Ovary (tissue), 7 donors: ENCODE measurements at regions not wholly inside any gene's neighbourhood (a gene's known extent, or its start where the extent isn't known, plus 50 kb on each side); places are given as distances from the start of the nearest gene placed in this dataset.
"Not testable (repeated sequence)": the region's sequence is repeated elsewhere in the genome, so short reads cannot be mapped to it uniquely, and the experiment has no call there.

Experiments
- DNase-seq, 5 donors: peaks; one replicate each; pipeline ENCODE4 v3.0.0-alpha.2; 2019 to 2020
- H3K27ac ChIP-seq, 2 donors: fragments of 200-600 bp; one replicate each; pipeline versions ENCODE4 v1.5.1 to v1.8.0; 2019 to 2022
- H3K27me3 ChIP-seq: fragments of 200-600 bp; one replicate; pipeline ENCODE4 v1.8.0; 2022
- H3K36me3 ChIP-seq: fragments of 200-600 bp; sonication (generic); one replicate; pipeline ENCODE4 v1.5.1; 2019
- H3K4me1 ChIP-seq: one replicate; pipeline ENCODE4 v1.8.1; 2013; ENCODE audit warnings: mild to moderate bottlenecking, moderate library complexity; ENCODE audit not compliant: insufficient read depth
- H3K4me3 ChIP-seq: fragments of 200-600 bp; sonication (generic); one replicate; pipeline ENCODE4 v1.5.1; 2017
- H3K9me3 ChIP-seq, 2 donors: fragments of 200-600 bp in 1 of 2; sonication (generic) in 1 of 2; one replicate each; pipeline versions ENCODE4 v1.5.1 to v1.8.1; 2013 to 2019; ENCODE audit warnings: mild to moderate bottlenecking in 1 of 2, moderate library complexity in 1 of 2
- EP300 ChIP-seq: sonication (generic); formaldehyde crosslinking; IDR thresholded peaks from one replicate; pipeline ENCODE4 v1.6.1; 2017; ENCODE audit warnings: antibody characterized with exemption
- POLR2A ChIP-seq: fragments of 450-650 bp; IDR thresholded peaks from one replicate; pipeline ENCODE4 v1.6.1; 2017; ENCODE audit warnings: antibody characterized with exemption, mild to moderate bottlenecking, moderate library complexity
- WGBS, 3 donors: extraction: QIAGEN DNeasy Blood & Tissue Kit in 1 of 3; methylation state at CpG; one replicate each; pipeline versions ENCODE4 v1.1.5 to v1.1.7; 2013 to 2017; 5-methylcytosine and 5-hydroxymethylcytosine counted together
- intact Hi-C, 4 donors: fragments of 100-400 bp; cut with DNase I; formaldehyde crosslinking; loops; one replicate each; pipeline versions ENCODE4 v1.11.0 to v1.15.1; 2022 to 2023
- TF ChIP-seq, protein P1 (sequence below), 3 donors: fragments of 450-650 bp in 2 of 3; fragments of 200-600 bp in 1 of 3; IDR thresholded peaks; one replicate each; pipeline versions ENCODE4 v1.5.1 to v1.8.0; 2016 to 2022; ENCODE audit warnings: antibody characterized with exemption in 3 of 3, mild to moderate bottlenecking in 1 of 3
- donor health status: DM: no; HTN: no; CAD: no; lungs with moderate emphysema.
- donor health status: DM: no; HTN: no; CAD: no.
- donor health status: Bipolar disorder and iron deficiency.
- donor health status: DM: no; HTN: no; CAD: no.
- donor health status: DM: yes; HTN: yes; CAD: no.

DNA sequence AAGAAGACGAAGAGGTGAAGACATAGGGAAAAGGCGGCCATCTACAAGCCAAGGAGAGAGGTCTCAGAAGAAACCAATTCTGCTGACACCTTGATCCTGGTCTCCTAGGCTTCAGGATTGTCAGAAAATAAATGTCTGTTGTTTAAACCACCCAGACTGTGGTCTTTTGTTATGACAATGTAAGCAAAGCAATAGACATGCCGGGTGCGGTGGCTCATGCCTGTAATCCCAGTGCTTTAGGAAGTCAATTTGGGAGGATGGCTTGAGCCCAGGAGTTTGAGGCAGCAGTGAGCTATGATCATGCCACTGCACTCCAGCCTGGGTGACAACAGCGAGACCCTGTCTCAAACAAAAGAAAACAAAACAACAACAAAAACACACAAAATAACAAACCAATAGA lies 64.4 kb downstream of the HAPSTR1 start:
- Histone ChIP-seq H3K36me3 (no peaks in the 10 kb centered on the region), H3K27ac (no peak overlapping the region), H3K9me3 (no peaks in the 10 kb centered on the region), H3K4me1 (no peaks in the 10 kb centered on the region), H3K4me3 (no peak overlapping the region), H3K27me3 (no peaks in the 10 kb centered on the region)
- 76 to 85% (median 80%) methylated on average over 5 of the region's 5 CpGs for WGBS, 3 donors
- TF ChIP-seq POLR2A (no peak), EP300 (no peak)
- TF ChIP-seq, protein P1, sequence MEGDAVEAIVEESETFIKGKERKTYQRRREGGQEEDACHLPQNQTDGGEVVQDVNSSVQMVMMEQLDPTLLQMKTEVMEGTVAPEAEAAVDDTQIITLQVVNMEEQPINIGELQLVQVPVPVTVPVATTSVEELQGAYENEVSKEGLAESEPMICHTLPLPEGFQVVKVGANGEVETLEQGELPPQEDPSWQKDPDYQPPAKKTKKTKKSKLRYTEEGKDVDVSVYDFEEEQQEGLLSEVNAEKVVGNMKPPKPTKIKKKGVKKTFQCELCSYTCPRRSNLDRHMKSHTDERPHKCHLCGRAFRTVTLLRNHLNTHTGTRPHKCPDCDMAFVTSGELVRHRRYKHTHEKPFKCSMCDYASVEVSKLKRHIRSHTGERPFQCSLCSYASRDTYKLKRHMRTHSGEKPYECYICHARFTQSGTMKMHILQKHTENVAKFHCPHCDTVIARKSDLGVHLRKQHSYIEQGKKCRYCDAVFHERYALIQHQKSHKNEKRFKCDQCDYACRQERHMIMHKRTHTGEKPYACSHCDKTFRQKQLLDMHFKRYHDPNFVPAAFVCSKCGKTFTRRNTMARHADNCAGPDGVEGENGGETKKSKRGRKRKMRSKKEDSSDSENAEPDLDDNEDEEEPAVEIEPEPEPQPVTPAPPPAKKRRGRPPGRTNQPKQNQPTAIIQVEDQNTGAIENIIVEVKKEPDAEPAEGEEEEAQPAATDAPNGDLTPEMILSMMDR (IDR thresholded peaks at IDR 0.05) = no peak
- intact Hi-C loops = no loop called here
- no peak for DNase-seq

DNA sequence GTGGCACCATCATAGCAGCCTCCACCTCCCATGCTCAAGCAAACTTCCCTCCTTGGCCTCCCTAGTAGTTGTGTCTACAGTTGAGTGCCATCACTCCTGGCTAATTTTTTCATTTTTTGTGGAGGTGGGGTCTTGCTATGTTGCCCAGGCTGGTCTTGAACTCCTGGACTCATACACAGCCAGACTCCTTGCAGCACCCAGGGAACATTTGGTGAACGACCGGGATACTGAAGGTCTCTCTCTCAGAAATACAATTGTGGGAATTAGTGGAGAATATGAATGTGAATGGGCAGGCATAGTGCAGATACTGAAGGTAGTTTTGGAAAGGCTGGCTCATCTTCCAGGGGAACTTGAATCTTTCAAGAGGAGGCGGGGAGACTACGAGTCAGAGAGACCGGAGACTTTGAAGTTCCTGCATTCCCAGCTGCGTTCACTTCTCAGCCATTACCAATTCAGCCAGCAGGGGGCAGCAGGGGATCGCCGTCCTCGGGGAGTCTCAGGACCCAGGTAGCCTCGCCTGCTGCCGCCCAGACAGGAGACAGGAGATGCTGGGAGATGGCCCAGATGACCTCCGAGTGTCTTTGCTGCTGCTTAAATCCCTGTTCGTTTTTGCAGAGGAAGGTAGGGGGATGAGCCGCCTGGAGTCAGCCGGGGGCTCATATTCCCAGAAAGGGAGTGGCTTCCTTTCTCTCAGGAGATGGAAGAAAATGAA lies 68.6 kb downstream of the HAPSTR1 start:
- Histone ChIP-seq H3K4me3 (no peak overlapping the region), H3K27me3 (no peaks in the 10 kb centered on the region), H3K9me3 (no peaks in the 10 kb centered on the region), H3K4me1 (no peaks in the 10 kb centered on the region), H3K36me3 (no peaks in the 10 kb centered on the region), H3K27ac (no peak overlapping the region)
- 10 to 12% (median 11%) methylated on average over 15 of the region's 15 CpGs for WGBS, 3 donors
- DNase-seq = peak in 3 of 5 donors; percentile 28 to 45 (median 43)
- TF ChIP-seq, protein P1 (IDR thresholded peaks at IDR 0.05) = no peak
- no peak for TF ChIP-seq POLR2A
- TF ChIP-seq EP300 = no peak
- intact Hi-C loops = no loop called here

DNA sequence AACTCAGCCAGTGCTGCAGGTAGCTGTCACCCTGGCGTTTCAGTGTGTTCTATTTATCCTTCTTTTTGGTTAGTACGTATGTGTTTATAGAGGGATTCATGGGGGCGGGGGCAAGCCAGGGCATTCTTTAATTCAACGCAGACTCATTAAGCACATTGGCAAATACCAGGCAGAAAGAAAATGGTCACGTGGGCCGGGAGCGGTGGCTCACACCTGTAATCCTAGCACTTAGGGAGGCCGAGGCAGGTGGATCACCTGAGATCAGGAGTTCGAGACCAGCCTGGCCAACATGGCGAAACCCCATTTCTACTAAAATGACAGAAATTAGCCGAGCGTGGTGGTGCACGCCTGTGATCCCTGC lies 69.1 kb downstream of the HAPSTR1 start:
- H3K36me3 ChIP-seq = no peaks in the 10 kb centered on the region
- H3K4me3 ChIP-seq = no peak overlapping the region
- no peak for TF ChIP-seq POLR2A
- no peak for DNase-seq
- no peak overlapping the region for H3K27ac ChIP-seq
- H3K9me3 ChIP-seq = no peaks in the 10 kb centered on the region
- 71 to 76% (median 74%) methylated on average over 13 of the region's 13 CpGs for WGBS, 3 donors
- H3K27me3 ChIP-seq = no peaks in the 10 kb centered on the region
- intact Hi-C loops = no loop called here
- no peaks in the 10 kb centered on the region for H3K4me1 ChIP-seq

DNA sequence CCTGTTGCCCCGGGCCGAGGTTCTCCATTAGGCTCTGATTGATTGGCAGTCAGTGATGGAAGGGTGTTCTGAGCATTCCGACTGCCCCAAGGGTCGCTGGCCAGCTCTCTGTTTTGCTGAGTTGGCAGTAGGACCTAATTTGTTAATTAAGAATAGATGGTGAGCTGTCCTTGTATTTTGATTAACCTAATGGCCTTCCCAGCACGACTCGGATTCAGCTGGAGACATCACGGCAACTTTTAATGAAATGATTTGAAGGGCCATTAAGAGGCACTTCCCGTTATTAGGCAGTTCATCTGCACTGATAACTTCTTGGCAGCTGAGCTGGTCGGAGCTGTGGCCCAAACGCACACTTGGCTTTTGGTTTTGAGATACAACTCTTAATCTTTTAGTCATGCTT lies 74.2 kb downstream of the HAPSTR1 start:
- intact Hi-C loops = no loop called here
- TF ChIP-seq, protein P1 (IDR thresholded peaks at IDR 0.05) = no peak
- TF ChIP-seq POLR2A (no peak), EP300 (no peak)

DNA sequence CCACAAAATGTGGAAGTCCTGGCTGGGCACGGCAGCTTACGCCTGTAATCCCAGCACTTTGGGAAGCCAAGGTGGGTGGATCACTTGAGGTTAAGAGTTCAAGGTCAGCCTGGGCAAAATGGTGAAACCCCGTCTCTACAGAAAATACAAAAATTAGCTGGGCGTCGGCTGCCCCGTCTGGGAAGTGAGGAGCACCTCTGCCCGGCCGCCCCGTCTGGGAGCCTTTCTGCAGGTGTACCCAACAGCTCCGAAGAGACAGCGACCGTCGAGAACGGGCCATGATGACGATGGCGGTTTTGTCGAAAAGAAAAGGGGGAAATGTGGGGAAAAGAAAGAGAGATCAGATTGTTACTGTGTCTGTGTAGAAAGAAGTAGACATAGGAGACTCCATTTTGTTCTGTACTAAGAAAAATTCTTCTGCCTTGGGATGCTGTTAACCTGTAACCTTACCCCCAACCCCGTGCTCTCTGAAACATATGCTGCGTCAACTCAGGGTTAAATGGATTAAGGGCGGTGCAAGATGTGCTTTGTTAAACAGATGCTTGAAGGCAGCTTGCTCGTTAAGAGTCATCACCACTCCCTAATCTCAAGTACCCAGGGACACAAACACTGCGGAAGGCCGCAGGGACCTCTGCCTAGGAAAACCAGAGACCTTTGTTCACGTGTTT lies 75.0 kb downstream of the HAPSTR1 start:
- intact Hi-C loops, H3K9me3 ChIP-seq, H3K27ac ChIP-seq, DNase-seq, H3K36me3 ChIP-seq, H3K27me3 ChIP-seq, H3K4me3 ChIP-seq, H3K4me1 ChIP-seq: not testable (repeated sequence)
- WGBS, 3 donors = 79 to 88% (median 80%) methylated on average over 18 to 23 of the region's 24 CpGs

More for the DNA sequence above, 74.2 kb downstream of the HAPSTR1 start:
- H3K27me3 ChIP-seq = no peaks in the 10 kb centered on the region
- no peaks in the 10 kb centered on the region for H3K9me3 ChIP-seq
- H3K4me3 ChIP-seq = no peak overlapping the region
- DNase-seq = no peak
- WGBS, 3 donors = 57 to 69% (median 63%) methylated on average over 10 of the region's 10 CpGs
- no peaks in the 10 kb centered on the region for H3K4me1 ChIP-seq
- H3K27ac ChIP-seq = no peak overlapping the region
- H3K36me3 ChIP-seq = no peaks in the 10 kb centered on the region
